ENCODE measurements at regions not wholly inside any gene's neighbourhood (a gene's known extent, or its start where the extent isn't known, plus 50 kb on each side); places are given as distances from the start of the nearest gene placed in this dataset.

- TF ChIP-seq CTCF (IDR thresholded peaks at IDR 0.05) (no peak), ZFX (IDR thresholded peaks at IDR 0.05; ENCODE audit: borderline replicate concordance) (no peak)
Measured at GRCh38 chr18:44198612-44199284, 481.9 kb upstream of the SETBP1 start.
